CD4-positive, alpha-beta T cell (primary cell): ENCODE measurements at regions not wholly inside any gene's neighbourhood (a gene's known extent, or its start where the extent isn't known, plus 50 kb on each side); places are given as distances from the start of the nearest gene placed in this dataset.

Experiments used
- ATAC-seq: fragments of 200-7000 bp; cut with Tn5 transposase; one replicate; pipeline ENCODE4 v1.10.0; 2022; ENCODE audit warnings: mild to moderate bottlenecking; ENCODE audit not compliant: poor library complexity
- CTCF ChIA-PET: fragments of 350-600 bp; sonication (Branson Sonifier 250); formaldehyde crosslinking; loops from one replicate; lab custom pipeline; 2021; ENCODE audit warnings: antibody characterized with exemption, inconsistent platforms; lab: Charles Lee
- POLR2A ChIA-PET: fragments of 350-600 bp; sonication (Branson Sonifier 250); formaldehyde crosslinking; loops from one replicate; lab custom pipeline; 2021; ENCODE audit warnings: antibody characterized with exemption, inconsistent platforms; lab: Charles Lee
- DNase-seq, 14 experiments: peaks; one replicate each; pipeline ENCODE4 v3.0.0-alpha.2; 2013 to 2020; ENCODE audit warnings: mixed read lengths in 2 of 14
- H3K27ac ChIP-seq, 2 donors: one replicate each; pipeline versions ENCODE4 v1.5.1 to v1.7.0; 2013; ENCODE audit warnings: low read length in 2 of 2, low read depth in 1 of 2, mild to moderate bottlenecking in 1 of 2
- H3K27me3 ChIP-seq, 2 experiments: 1 replicate in 1 of 2; 2 replicates in 1 of 2; pipeline versions ENCODE4 v1.6.1 to v1.7.0; 2013; ENCODE audit warnings: low read length in 2 of 2, control low read depth in 1 of 2, mild to moderate bottlenecking in 1 of 2, moderate library complexity in 1 of 2; ENCODE audit not compliant: insufficient read depth in 2 of 2, control insufficient read depth in 1 of 2
- H3K36me3 ChIP-seq: one replicate; pipeline ENCODE4 v1.6.1; 2013; ENCODE audit warnings: low read length, control low read depth; ENCODE audit not compliant: insufficient read depth
- H3K4me1 ChIP-seq: one replicate; pipeline ENCODE4 v1.6.1; 2013; ENCODE audit warnings: low read length, control low read depth; ENCODE audit not compliant: insufficient read depth
- H3K4me3 ChIP-seq: one replicate; pipeline ENCODE4 v1.5.1; 2013; ENCODE audit warnings: mild to moderate bottlenecking, low read length, moderate library complexity
- H3K9me3 ChIP-seq, 2 experiments: 1 replicate in 1 of 2; 2 replicates in 1 of 2; pipeline versions ENCODE4 v1.6.1 to v1.7.0; 2013; ENCODE audit warnings: low read length in 2 of 2, mild to moderate bottlenecking in 2 of 2, control low read depth in 1 of 2, moderate library complexity in 1 of 2; ENCODE audit not compliant: control insufficient read depth in 1 of 2, insufficient read depth in 1 of 2
- H3K27ac Mint-ChIP-seq: one replicate; pipeline ENCODE4 v1.8.0; 2020; ENCODE audit warnings: mixed read lengths
- H3K27me3 Mint-ChIP-seq: one replicate; pipeline ENCODE4 v1.8.0; 2021; ENCODE audit warnings: mixed read lengths
- H3K36me3 Mint-ChIP-seq: one replicate; pipeline ENCODE4 v1.8.0; 2021; ENCODE audit warnings: low read depth, mixed read lengths
- H3K4me1 Mint-ChIP-seq: one replicate; pipeline ENCODE4 v1.8.0; 2021; ENCODE audit warnings: low read depth, mixed read lengths
- H3K4me3 Mint-ChIP-seq: one replicate; pipeline ENCODE4 v1.8.0; 2020; ENCODE audit warnings: mild to moderate bottlenecking, mixed read lengths
- H3K9me3 Mint-ChIP-seq: one replicate; pipeline ENCODE4 v1.8.0; 2020; ENCODE audit warnings: mixed read lengths
- intact Hi-C, 2 experiments: fragments of 100-400 bp; cut with DNase I in 1 of 2; cut with micrococcal nuclease in 1 of 2; formaldehyde crosslinking; loops; one replicate each; pipeline versions ENCODE4 v1.15.1 to v1.9.0; 2023 to 2025; cut with DNase I, micrococcal nuclease
- TF ChIP-seq, protein P1 (sequence below): fragments of 200-600 bp; IDR thresholded peaks from one replicate; pipeline ENCODE4 v1.8.0; 2022; ENCODE audit warnings: antibody characterized with exemption, mild to moderate bottlenecking

DNA sequence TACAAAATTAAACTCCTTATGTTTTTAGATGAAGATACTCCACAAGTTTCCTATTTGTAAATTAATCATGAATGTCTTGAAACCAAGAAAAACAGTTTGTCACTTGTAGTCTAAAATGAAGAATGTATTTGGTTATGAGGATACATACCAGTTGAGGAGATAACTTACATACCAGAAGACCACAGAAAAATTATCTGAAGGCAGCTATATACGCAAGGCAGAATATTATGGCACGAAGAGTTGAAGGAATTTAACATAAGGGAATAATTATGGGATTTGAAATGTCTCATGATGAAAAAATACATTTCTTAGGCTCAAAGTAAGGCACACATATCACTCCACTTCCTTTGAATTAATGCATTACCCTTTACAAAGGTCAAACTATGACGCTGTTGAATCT is 73.3 kb downstream of the IFI44 start:
- CTCF ChIA-PET, result no interaction called here

DNA sequence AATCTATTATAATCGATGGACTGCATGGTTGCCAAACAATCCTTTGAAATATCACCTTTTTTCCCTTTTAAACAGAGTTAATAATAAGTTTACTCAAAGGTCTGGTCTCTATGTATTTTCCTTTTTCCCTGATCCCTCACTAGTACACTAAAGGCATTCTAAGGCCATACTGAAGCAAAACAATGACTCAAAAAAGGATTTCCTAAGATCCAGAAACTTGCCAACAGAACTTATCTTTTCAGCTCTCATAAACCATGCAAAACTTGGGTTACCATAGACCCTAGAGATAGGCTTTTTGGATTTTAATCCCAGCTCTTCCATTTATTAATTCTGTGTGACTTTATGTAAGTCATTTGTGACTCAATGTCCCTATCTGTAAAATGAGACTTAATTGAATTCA is 77.1 kb downstream of the IFI44 start:
- no peak overlapping the region for H3K4me3 ChIP-seq
- Mint-ChIP-seq H3K9me3 (no peaks in the 10 kb centered on the region), H3K4me3 (no peak overlapping the region), H3K36me3 (no peaks in the 10 kb centered on the region), H3K27ac (no peak overlapping the region), H3K27me3 (peaks cover 13% of the 10 kb centered on the region), H3K4me1 (no peaks in the 10 kb centered on the region)
- DNase-seq, result no peak
- TF ChIP-seq, protein P1, sequence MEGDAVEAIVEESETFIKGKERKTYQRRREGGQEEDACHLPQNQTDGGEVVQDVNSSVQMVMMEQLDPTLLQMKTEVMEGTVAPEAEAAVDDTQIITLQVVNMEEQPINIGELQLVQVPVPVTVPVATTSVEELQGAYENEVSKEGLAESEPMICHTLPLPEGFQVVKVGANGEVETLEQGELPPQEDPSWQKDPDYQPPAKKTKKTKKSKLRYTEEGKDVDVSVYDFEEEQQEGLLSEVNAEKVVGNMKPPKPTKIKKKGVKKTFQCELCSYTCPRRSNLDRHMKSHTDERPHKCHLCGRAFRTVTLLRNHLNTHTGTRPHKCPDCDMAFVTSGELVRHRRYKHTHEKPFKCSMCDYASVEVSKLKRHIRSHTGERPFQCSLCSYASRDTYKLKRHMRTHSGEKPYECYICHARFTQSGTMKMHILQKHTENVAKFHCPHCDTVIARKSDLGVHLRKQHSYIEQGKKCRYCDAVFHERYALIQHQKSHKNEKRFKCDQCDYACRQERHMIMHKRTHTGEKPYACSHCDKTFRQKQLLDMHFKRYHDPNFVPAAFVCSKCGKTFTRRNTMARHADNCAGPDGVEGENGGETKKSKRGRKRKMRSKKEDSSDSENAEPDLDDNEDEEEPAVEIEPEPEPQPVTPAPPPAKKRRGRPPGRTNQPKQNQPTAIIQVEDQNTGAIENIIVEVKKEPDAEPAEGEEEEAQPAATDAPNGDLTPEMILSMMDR, result no peak
- ATAC-seq, result no peak
- intact Hi-C loops, result no loop called here
- CTCF ChIA-PET, result no interaction called here
- no peaks in the 10 kb centered on the region for H3K9me3 ChIP-seq
- H3K27ac ChIP-seq, result no peak overlapping the region
- no peaks in the 10 kb centered on the region for H3K27me3 ChIP-seq
- no peaks in the 10 kb centered on the region for H3K36me3 ChIP-seq
- POLR2A ChIA-PET, result no interaction called here
- no peaks in the 10 kb centered on the region for H3K4me1 ChIP-seq

More for the DNA sequence above, 73.3 kb downstream of the IFI44 start:
- TF ChIP-seq, protein P1, result no peak
- H3K9me3 ChIP-seq, result no peaks in the 10 kb centered on the region
- H3K4me3 ChIP-seq, result no peak overlapping the region
- no peaks in the 10 kb centered on the region for H3K27me3 ChIP-seq
- no peaks in the 10 kb centered on the region for H3K4me1 ChIP-seq
- no peaks in the 10 kb centered on the region for H3K4me1 Mint-ChIP-seq
- no peak overlapping the region for H3K27ac ChIP-seq
- H3K36me3 ChIP-seq, result no peaks in the 10 kb centered on the region
- no peak overlapping the region for H3K4me3 Mint-ChIP-seq
- POLR2A ChIA-PET, result interaction anchor here (0.7 kb wide), 1 partner anchor 11 kb away, joined by 3 read pairs; no protein-coding TSS in a partner anchor
- H3K9me3 Mint-ChIP-seq, result no peaks in the 10 kb centered on the region
- ATAC-seq, result no peak
- DNase-seq, result no peak
- peaks cover 9% of the 10 kb centered on the region for H3K27me3 Mint-ChIP-seq
- no peak overlapping the region for H3K27ac Mint-ChIP-seq
- intact Hi-C loops, result no loop called here
- H3K36me3 Mint-ChIP-seq, result no peaks in the 10 kb centered on the region

DNA sequence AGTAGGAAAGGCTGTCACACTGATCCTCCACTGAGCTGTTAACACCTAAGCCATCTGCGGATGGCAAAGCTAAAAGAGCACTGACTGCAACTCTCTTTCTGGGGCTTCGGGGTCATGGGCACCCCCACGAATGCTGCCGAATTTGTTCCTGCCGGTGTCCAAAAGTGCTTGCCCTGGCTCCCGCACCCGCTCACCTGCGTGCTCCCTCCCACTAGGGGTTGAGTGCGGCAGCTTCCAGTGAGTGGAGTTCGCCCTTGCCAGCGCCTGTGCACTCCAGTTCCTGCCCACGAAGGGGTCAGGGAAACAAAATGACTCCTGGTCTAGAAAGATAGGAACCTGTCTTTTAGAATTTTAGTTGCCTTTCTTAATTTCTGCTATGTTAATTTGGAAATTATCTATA is 78.7 kb downstream of the IFI44 start:
- no peak overlapping the region for H3K27ac Mint-ChIP-seq
- no peak overlapping the region for H3K4me3 Mint-ChIP-seq
- ChIA-PET CTCF (no interaction called here), POLR2A (no interaction called here)
- H3K4me1 ChIP-seq, result no peaks in the 10 kb centered on the region
- no peaks in the 10 kb centered on the region for H3K9me3 Mint-ChIP-seq
- intact Hi-C loops, result no loop called here
- TF ChIP-seq, protein P1, result no peak
- H3K27me3 Mint-ChIP-seq, result peaks cover 17% of the 10 kb centered on the region
- DNase-seq, result no peak
- no peaks in the 10 kb centered on the region for H3K36me3 Mint-ChIP-seq
- H3K27me3 ChIP-seq, result no peaks in the 10 kb centered on the region
- ATAC-seq, result no peak
- H3K27ac ChIP-seq, result no peak overlapping the region
- H3K4me3 ChIP-seq, result no peak overlapping the region
- H3K9me3 ChIP-seq, result no peaks in the 10 kb centered on the region
- H3K4me1 Mint-ChIP-seq, result no peaks in the 10 kb centered on the region
- no peaks in the 10 kb centered on the region for H3K36me3 ChIP-seq
